Neural cell (in vitro differentiated cells): ENCODE measurements at regions not wholly inside any gene's neighbourhood (a gene's known extent, or its start where the extent isn't known, plus 50 kb on each side); places are given as distances from the start of the nearest gene placed in this dataset.

Experiments
- H2AFZ ChIP-seq: fragments of 200-600, 300-800 bp; sonication (generic), shearing (Covaris generic); 2 replicates; pipeline ENCODE4 v1.6.0; 2014; ENCODE audit warnings: low read depth, mild to moderate bottlenecking, antibody characterized with exemption, low read length, moderate library complexity
- H3F3A ChIP-seq: fragments of 200-600 bp; shearing (Covaris generic); 2 replicates; pipeline ENCODE4 v1.6.1; 2016; ENCODE audit warnings: mild to moderate bottlenecking, moderate library complexity, mixed read lengths, antibody characterized with exemption, low read length; ENCODE audit not compliant: insufficient read depth, poor library complexity, severe bottlenecking
- H3K27ac ChIP-seq: fragments of 200-600, 300-800 bp; sonication (generic), shearing (Covaris generic); 2 replicates; pipeline ENCODE4 v1.5.1; 2014; ENCODE audit warnings: mild to moderate bottlenecking, low read length, moderate library complexity
- H3K27me3 ChIP-seq: fragments of 300-800, 200-600 bp; sonication (generic), shearing (Covaris generic); 2 replicates; pipeline ENCODE4 v1.6.0; 2014; ENCODE audit warnings: mild to moderate bottlenecking, low read depth, low read length, moderate library complexity; ENCODE audit not compliant: insufficient read depth
- H3K36me3 ChIP-seq: fragments of 300-800, 200-600 bp; sonication (generic), shearing (Covaris generic); 2 replicates; pipeline ENCODE4 v1.5.1; 2014; ENCODE audit warnings: mild to moderate bottlenecking, antibody characterized with exemption, low read length, moderate library complexity; ENCODE audit not compliant: insufficient read depth
- H3K4me2 ChIP-seq: fragments of 300-800, 200-600 bp; sonication (generic), shearing (Covaris generic); 2 replicates; pipeline ENCODE4 v1.6.0; 2014; ENCODE audit warnings: mild to moderate bottlenecking, low read length
- H3K4me3 ChIP-seq: fragments of 300-800, 200-600 bp; sonication (generic), shearing (Covaris generic); 2 replicates; pipeline ENCODE4 v1.5.1; 2014; ENCODE audit warnings: mild to moderate bottlenecking, low read length, moderate library complexity
- H3K79me2 ChIP-seq: fragments of 200-600 bp; shearing (Covaris generic); replicated peaks from 2 replicates; pipeline ENCODE4 v1.6.0; 2014; ENCODE audit warnings: mild to moderate bottlenecking, low read length, moderate library complexity; ENCODE audit not compliant: insufficient read depth
- H3K9ac ChIP-seq: fragments of 300-800, 200-600 bp; sonication (generic), shearing (Covaris generic); 2 replicates; pipeline ENCODE4 v1.6.1; 2016; ENCODE audit warnings: mild to moderate bottlenecking, low read length, mixed read lengths
- H3K9me2 ChIP-seq: fragments of 200-600 bp; shearing (Covaris generic); 2 replicates; pipeline ENCODE4 v1.6.1; 2016; ENCODE audit warnings: mild to moderate bottlenecking, low read length, mixed read lengths; ENCODE audit not compliant: insufficient read depth
- H3K9me3 ChIP-seq: fragments of 200-600, 300-800 bp; sonication (generic), shearing (Covaris generic); 2 replicates; pipeline ENCODE4 v1.6.1; 2016; ENCODE audit warnings: mild to moderate bottlenecking, mixed run types, low read length, moderate library complexity, mixed read lengths
- H4K20me1 ChIP-seq: fragments of 200-600 bp; shearing (Covaris generic); 2 replicates; pipeline ENCODE4 v1.6.1; 2016; ENCODE audit warnings: mild to moderate bottlenecking, mixed run types; ENCODE audit not compliant: insufficient read depth
- EP300 ChIP-seq: fragments of 450-650 bp; conservative IDR thresholded peaks from 2 replicates; pipeline ENCODE4 v1.6.1; 2014; ENCODE audit warnings: antibody characterized with exemption, mild to moderate bottlenecking, moderate library complexity; ENCODE audit not compliant: poor library complexity, severe bottlenecking
- EZH2 ChIP-seq: fragments of 200-600, 300-800 bp; shearing (Covaris generic), sonication (generic); IDR thresholded peaks from 2 replicates; pipeline ENCODE4 v1.6.1; 2014; ENCODE audit warnings: antibody characterized with exemption, low read length, borderline replicate concordance, mild to moderate bottlenecking; ENCODE audit not compliant: insufficient read depth, poor library complexity, severe bottlenecking
- MXI1 ChIP-seq: fragments of 450-650 bp; conservative IDR thresholded peaks from 2 replicates; pipeline ENCODE4 v1.6.1; 2014; ENCODE audit warnings: antibody characterized with exemption, mild to moderate bottlenecking; ENCODE audit not compliant: poor library complexity, severe bottlenecking
- POLR2AphosphoS5 ChIP-seq: IDR thresholded peaks from 2 replicates; pipeline ENCODE4 v1.6.1; 2012
- RAD21 ChIP-seq: fragments of 450-650 bp; conservative IDR thresholded peaks from 2 replicates; pipeline ENCODE4 v1.6.1; 2014; ENCODE audit warnings: antibody characterized with exemption, mild to moderate bottlenecking, moderate library complexity
- REST ChIP-seq: IDR thresholded peaks from 2 replicates; pipeline ENCODE4 v1.6.1; 2012; ENCODE audit warnings: borderline replicate concordance
- SMC3 ChIP-seq: fragments of 450-650 bp; conservative IDR thresholded peaks from 2 replicates; pipeline ENCODE4 v1.6.1; 2014; ENCODE audit warnings: antibody characterized with exemption, mild to moderate bottlenecking, moderate library complexity; ENCODE audit not compliant: poor library complexity
- TAF1 ChIP-seq: IDR thresholded peaks from 2 replicates; pipeline ENCODE4 v1.6.1; 2012; ENCODE audit warnings: low read depth
- TF ChIP-seq, protein P1 (sequence below): fragments of 450-650 bp; IDR thresholded peaks from 2 replicates; pipeline ENCODE4 v1.5.1; 2014; ENCODE audit warnings: antibody characterized with exemption, mild to moderate bottlenecking, moderate library complexity; ENCODE audit not compliant: poor library complexity, severe bottlenecking

DNA sequence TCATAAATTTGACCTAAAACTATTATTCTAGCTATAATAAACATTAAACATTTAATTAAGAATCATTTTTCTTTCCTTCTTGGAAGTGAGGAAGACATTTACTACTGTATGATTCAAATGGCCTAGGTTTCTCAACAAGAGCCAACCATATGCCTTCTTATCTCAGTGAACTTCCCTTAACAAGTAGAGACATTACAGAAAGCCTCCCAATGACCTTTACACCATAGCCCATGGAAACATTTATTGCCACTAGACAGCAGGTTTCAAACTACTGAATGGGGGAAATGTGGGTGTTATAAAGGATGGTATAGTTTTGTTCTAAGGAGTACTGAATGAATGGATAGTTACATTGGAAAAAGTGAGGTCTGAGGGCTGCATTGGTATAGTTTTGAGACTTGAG, 349.4 kb upstream of the SPRED2 start:
- H3K27ac ChIP-seq, result no peak overlapping the region
- H3K4me2 ChIP-seq, result no peak overlapping the region
- H3F3A ChIP-seq, result no peaks in the 10 kb centered on the region
- H4K20me1 ChIP-seq, result no peaks in the 10 kb centered on the region
- H3K36me3 ChIP-seq, result no peaks in the 10 kb centered on the region
- H3K79me2 ChIP-seq, result no peaks in the 10 kb centered on the region
- no peaks in the 10 kb centered on the region for H3K9me2 ChIP-seq
- H3K4me3 ChIP-seq, result no peak overlapping the region
- no peak overlapping the region for H2AFZ ChIP-seq
- TF ChIP-seq EP300, result no peak
- TF ChIP-seq TAF1, result no peak
- no peak for TF ChIP-seq EZH2
- no peak for TF ChIP-seq SMC3
- TF ChIP-seq MXI1, result no peak
- TF ChIP-seq POLR2AphosphoS5, result no peak
- no peak for TF ChIP-seq REST
- no peak for TF ChIP-seq RAD21
- TF ChIP-seq, protein P1, sequence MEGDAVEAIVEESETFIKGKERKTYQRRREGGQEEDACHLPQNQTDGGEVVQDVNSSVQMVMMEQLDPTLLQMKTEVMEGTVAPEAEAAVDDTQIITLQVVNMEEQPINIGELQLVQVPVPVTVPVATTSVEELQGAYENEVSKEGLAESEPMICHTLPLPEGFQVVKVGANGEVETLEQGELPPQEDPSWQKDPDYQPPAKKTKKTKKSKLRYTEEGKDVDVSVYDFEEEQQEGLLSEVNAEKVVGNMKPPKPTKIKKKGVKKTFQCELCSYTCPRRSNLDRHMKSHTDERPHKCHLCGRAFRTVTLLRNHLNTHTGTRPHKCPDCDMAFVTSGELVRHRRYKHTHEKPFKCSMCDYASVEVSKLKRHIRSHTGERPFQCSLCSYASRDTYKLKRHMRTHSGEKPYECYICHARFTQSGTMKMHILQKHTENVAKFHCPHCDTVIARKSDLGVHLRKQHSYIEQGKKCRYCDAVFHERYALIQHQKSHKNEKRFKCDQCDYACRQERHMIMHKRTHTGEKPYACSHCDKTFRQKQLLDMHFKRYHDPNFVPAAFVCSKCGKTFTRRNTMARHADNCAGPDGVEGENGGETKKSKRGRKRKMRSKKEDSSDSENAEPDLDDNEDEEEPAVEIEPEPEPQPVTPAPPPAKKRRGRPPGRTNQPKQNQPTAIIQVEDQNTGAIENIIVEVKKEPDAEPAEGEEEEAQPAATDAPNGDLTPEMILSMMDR, result no peak
- no peaks in the 10 kb centered on the region for H3K9me3 ChIP-seq
- no peaks in the 10 kb centered on the region for H3K27me3 ChIP-seq
- no peak overlapping the region for H3K9ac ChIP-seq

DNA sequence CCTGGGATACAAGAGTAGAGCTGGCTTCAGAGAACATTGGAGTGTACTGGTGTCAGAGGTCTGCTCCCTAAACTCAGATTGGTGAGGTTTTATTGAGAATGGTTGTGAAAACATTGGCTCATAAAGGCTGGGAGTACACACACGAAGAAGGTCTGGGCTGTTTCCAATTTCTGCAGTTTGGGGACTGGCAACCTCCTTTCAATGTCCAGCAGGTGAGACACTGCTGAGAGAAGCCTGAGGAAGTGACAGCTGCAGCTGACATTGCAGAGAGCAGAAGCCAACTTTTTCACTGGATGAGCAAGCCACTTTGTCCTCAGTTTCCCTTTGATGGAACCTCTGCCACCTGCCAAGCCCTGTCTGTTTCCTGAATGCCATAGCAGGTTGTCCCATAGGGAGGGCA, 346.6 kb upstream of the SPRED2 start:
- H3F3A ChIP-seq, result no peaks in the 10 kb centered on the region
- H3K9me2 ChIP-seq, result no peaks in the 10 kb centered on the region
- H3K27ac ChIP-seq, result no peak overlapping the region
- H3K9ac ChIP-seq, result no peak overlapping the region
- H3K4me2 ChIP-seq, result no peak overlapping the region
- H3K9me3 ChIP-seq, result no peaks in the 10 kb centered on the region
- H3K36me3 ChIP-seq, result no peaks in the 10 kb centered on the region
- TF ChIP-seq EZH2 (no peak), REST (no peak), MXI1 (no peak), TAF1 (no peak), SMC3 (no peak), RAD21 (no peak), EP300 (no peak), POLR2AphosphoS5 (no peak)
- TF ChIP-seq, protein P1, result no peak
- no peak overlapping the region for H3K4me3 ChIP-seq
- H4K20me1 ChIP-seq, result no peaks in the 10 kb centered on the region
- no peaks in the 10 kb centered on the region for H3K79me2 ChIP-seq
- no peak overlapping the region for H2AFZ ChIP-seq
- no peaks in the 10 kb centered on the region for H3K27me3 ChIP-seq
